A549 (cell line): ENCODE measurements at regions not wholly inside any gene's neighbourhood (a gene's known extent, or its start where the extent isn't known, plus 50 kb on each side); places are given as distances from the start of the nearest gene placed in this dataset.

Experiments
- ATAC-seq, 2 experiments: fragments of 200-7000 bp in 1 of 2; fragments of >200 bp in 1 of 2; cut with Nextera tagmentation in 1 of 2; cut with Tn5 transposase in 1 of 2; 3 replicates each; pipeline versions ENCODE4 v1.8.0 to v1.9.1; 2018 to 2020; ENCODE audit warnings: mild to moderate bottlenecking in 1 of 2, moderate library complexity in 1 of 2
- CTCF ChIA-PET: fragments of 300-600 bp; sonication (Branson Sonifier 250); formaldehyde crosslinking; extraction: SDS; loops from one replicate; lab custom pipeline; 2021; ENCODE audit warnings: antibody characterized with exemption, inconsistent platforms; lab: Yijun Ruan, JAX
- POLR2A ChIA-PET: fragments of 350-600 bp; formaldehyde crosslinking; extraction: SDS; loops from one replicate; lab custom pipeline; 2021; ENCODE audit warnings: antibody characterized with exemption, inconsistent platforms; lab: Yijun Ruan, JAX
- DNase-seq, 2 experiments: peaks; one replicate each; pipeline versions ENCODE4 v3.0.0 to v3.0.0-alpha.2; 2011 to 2016; ENCODE audit warnings: low read depth in 1 of 2, low spot score in 1 of 2
- FAIRE-seq: peaks from 2 replicates; lab custom pipeline; 2011; peaks lifted over from hg19 to GRCh38; lab: Jason Lieb, UNC
- H3K27ac ChIP-seq, 2 experiments: fragments of >200 bp; sonication (Bioruptor Twin); formaldehyde crosslinking; 3 replicates each; pipeline ENCODE4 v1.5.1; 2016 to 2017
- H3K4me1 ChIP-seq: fragments of >200 bp; sonication (Bioruptor Twin); formaldehyde crosslinking; 3 replicates; pipeline ENCODE4 v1.6.1; 2016
- H3K4me2 ChIP-seq: fragments of >200 bp; sonication (Bioruptor Twin); formaldehyde crosslinking; 3 replicates; pipeline ENCODE4 v1.6.1; 2016
- H3K4me3 ChIP-seq: fragments of >200 bp; sonication (Bioruptor Twin); formaldehyde crosslinking; 3 replicates; pipeline ENCODE4 v1.5.1; 2016
- H3K9me3 ChIP-seq: fragments of >200 bp; sonication (Bioruptor Twin); formaldehyde crosslinking; 3 replicates; pipeline ENCODE4 v1.6.1; 2016
- BCL3 ChIP-seq: fragments of >200 bp; sonication (Bioruptor Twin); formaldehyde crosslinking; IDR thresholded peaks from 3 replicates; pipeline ENCODE4 v1.6.1; 2016
- BHLHE40 ChIP-seq: IDR thresholded peaks from 2 replicates; pipeline ENCODE4 v1.6.1; 2012; ENCODE audit warnings: low read depth, low read length, inconsistent platforms
- CBX2 ChIP-seq: fragments of 200-600 bp; sonication (generic); IDR thresholded peaks from 2 replicates; pipeline ENCODE4 v1.6.1; 2016; ENCODE audit warnings: low read depth, mild to moderate bottlenecking, borderline replicate concordance
- CBX8 ChIP-seq: fragments of 200-600 bp; sonication (generic); IDR thresholded peaks from 2 replicates; pipeline ENCODE4 v1.6.1; 2016
- CHD2 ChIP-seq: fragments of 150-350 bp; IDR thresholded peaks from 2 replicates; pipeline ENCODE4 v1.6.1; 2014; ENCODE audit warnings: low read length; ENCODE audit not compliant: partially characterized antibody
- CHD4 ChIP-seq: fragments of 200-600 bp; sonication (generic); IDR thresholded peaks from 2 replicates; pipeline ENCODE4 v1.6.1; 2016; ENCODE audit warnings: antibody characterized with exemption, mild to moderate bottlenecking, borderline replicate concordance
- CTCF ChIP-seq: fragments of >200 bp; sonication (Bioruptor Twin); formaldehyde crosslinking; IDR thresholded peaks from 3 replicates; pipeline ENCODE4 v1.5.1; 2016
- E2F6 ChIP-seq: IDR thresholded peaks from 2 replicates; pipeline ENCODE4 v1.6.1; 2012; ENCODE audit warnings: low read depth, borderline replicate concordance
- EHF ChIP-seq: fragments of 250-450 bp; sonication (Bioruptor Pico); IDR thresholded peaks from 2 replicates; pipeline ENCODE4 v1.5.0; 2020; ENCODE audit warnings: mild to moderate bottlenecking
- EHMT2 ChIP-seq: fragments of 200-600 bp; sonication (generic); IDR thresholded peaks from 2 replicates; pipeline ENCODE4 v1.6.1; 2016; ENCODE audit warnings: antibody characterized with exemption, low read depth, mild to moderate bottlenecking, moderate library complexity
- ELK1 ChIP-seq: fragments of 150-350 bp; IDR thresholded peaks from 2 replicates; pipeline ENCODE4 v1.6.1; 2014; ENCODE audit warnings: low read depth, mild to moderate bottlenecking, low read length
- EP300 ChIP-seq, 2 experiments: fragments of >200 bp; sonication (Bioruptor Twin); formaldehyde crosslinking; IDR thresholded peaks; 2 replicates in 1 of 2; 3 replicates in 1 of 2; pipeline ENCODE4 v1.6.1; 2016 to 2017
- ESRRA ChIP-seq: fragments of 150-350 bp; IDR thresholded peaks from 2 replicates; pipeline ENCODE4 v1.6.1; 2014; ENCODE audit warnings: mild to moderate bottlenecking, low read length, borderline replicate concordance
- FOSL2 ChIP-seq, 2 experiments: fragments of 450-650 bp in 1 of 2; fragments of >200 bp in 1 of 2; sonication (Bioruptor Twin) in 1 of 2; formaldehyde crosslinking; IDR thresholded peaks; 2 replicates each; pipeline versions ENCODE4 v1.5.0 to v1.6.1; 2016 to 2020; ENCODE audit warnings: mild to moderate bottlenecking in 1 of 2, moderate library complexity in 1 of 2
- HMGXB4 ChIP-seq: fragments of 250-450 bp; sonication (Bioruptor Pico); IDR thresholded peaks from 2 replicates; pipeline ENCODE4 v1.5.0; 2021; ENCODE audit warnings: mild to moderate bottlenecking, moderate library complexity, borderline replicate concordance
- HOXB13 ChIP-seq: fragments of 250-450 bp; sonication (Bioruptor Pico); IDR thresholded peaks from 2 replicates; pipeline ENCODE4 v1.5.0; 2020; ENCODE audit warnings: low read depth, mild to moderate bottlenecking, moderate library complexity
- JUN ChIP-seq, 2 experiments: fragments of >200 bp; sonication (Bioruptor Twin); formaldehyde crosslinking; IDR thresholded peaks; 2 replicates in 1 of 2; 3 replicates in 1 of 2; pipeline ENCODE4 v1.6.1; 2016 to 2017
- MAX ChIP-seq: IDR thresholded peaks from 2 replicates; pipeline ENCODE4 v1.6.1; 2012
- MAZ ChIP-seq: fragments of 150-350 bp; IDR thresholded peaks from 2 replicates; pipeline ENCODE4 v1.6.1; 2014; ENCODE audit warnings: antibody characterized with exemption, low read depth, low read length, borderline replicate concordance
- NFE2L2 ChIP-seq: fragments of 150-350 bp; conservative IDR thresholded peaks from 2 replicates; pipeline ENCODE4 v1.6.1; 2014; ENCODE audit warnings: low read length
- POLR2A ChIP-seq: IDR thresholded peaks from 2 replicates; pipeline ENCODE4 v1.6.1; 2012; ENCODE audit warnings: mild to moderate bottlenecking, low read length
- POLR2AphosphoS2 ChIP-seq: conservative IDR thresholded peaks from 2 replicates; pipeline ENCODE4 v1.6.1; 2012; ENCODE audit warnings: low read length, improper control_type of control experiment, inconsistent platforms
- RAD21 ChIP-seq, 2 experiments: fragments of >200 bp in 1 of 2; sonication (Bioruptor Twin) in 1 of 2; formaldehyde crosslinking in 1 of 2; IDR thresholded peaks in 1 of 2; conservative IDR thresholded peaks in 1 of 2; 2 replicates in 1 of 2; 3 replicates in 1 of 2; pipeline ENCODE4 v1.6.1; 2012 to 2018; ENCODE audit warnings: inconsistent platforms in 1 of 2
- RARB ChIP-seq: fragments of 250-450 bp; sonication (Bioruptor Pico); IDR thresholded peaks from 2 replicates; pipeline ENCODE4 v1.8.0; 2021; ENCODE audit warnings: mild to moderate bottlenecking, moderate library complexity
- RCOR1 ChIP-seq: fragments of 150-350 bp; IDR thresholded peaks from 2 replicates; pipeline ENCODE4 v1.6.1; 2014; ENCODE audit warnings: antibody characterized with exemption, low read length, low read depth
- SMC3 ChIP-seq: fragments of >200 bp; sonication (Bioruptor Twin); formaldehyde crosslinking; IDR thresholded peaks from 3 replicates; pipeline ENCODE4 v1.6.1; 2018; ENCODE audit warnings: inconsistent platforms
- SREBF2 ChIP-seq: fragments of 450-650 bp; IDR thresholded peaks from 2 replicates; pipeline ENCODE4 v1.6.1; 2014; ENCODE audit warnings: mild to moderate bottlenecking, moderate library complexity
- USF2 ChIP-seq: fragments of 450-650 bp; IDR thresholded peaks from 2 replicates; pipeline ENCODE4 v1.6.1; 2014; ENCODE audit warnings: antibody characterized with exemption
- WGBS: methylation state at CpG from one replicate; pipeline ENCODE4 v1.1.6; 2017; ENCODE audit errors: missing lambda C conversion rate; 5-methylcytosine and 5-hydroxymethylcytosine counted together

- H3K4me1 ChIP-seq = peaks cover 44% of the 10 kb centered on the region
- H3K4me2 ChIP-seq = no peak overlapping the region
- peak; percentile 28 for FAIRE-seq
- no peak for ATAC-seq
- CTCF ChIA-PET = interaction anchor here (0.9 to 1.1 kb wide), 2 partner anchors 8 to 164 kb away, joined by 3 to 4 read pairs; no protein-coding TSS in a partner anchor
- WGBS = 95% methylated on average over 6 of the region's 6 CpGs
- H3K9me3 ChIP-seq = peaks cover 12% of the 10 kb centered on the region; the same call in 2 of the 3 replicates
- peak overlapping the region; percentile 79 to 90; a peak in 5 of 6 replicates for H3K27ac ChIP-seq
- POLR2A ChIA-PET = no interaction called here
- no peak for DNase-seq
- TF ChIP-seq MAZ (no peak), ESRRA (no peak), ELK1 (no peak), HMGXB4 (CRISPR knock-in tag) (no peak), RARB (no peak), RCOR1 (no peak), BHLHE40 (no peak), EHF (CRISPR knock-in tag) (no peak), CHD2 (no peak), SMC3 (no peak), FOSL2 (IDR thresholded peaks at IDR 0.05) (no peak), FOSL2 (CRISPR knock-in tag; IDR thresholded peaks at IDR 0.05) (no peak), EP300 (IDR thresholded peaks at IDR 0.05) (no peak), BCL3 (no peak), NFE2L2 (no peak), POLR2A (no peak), E2F6 (no peak), MAX (no peak), CHD4 (no peak), RAD21 (conservative IDR thresholded peaks at IDR 0.05 in 1 of 2, IDR thresholded peaks at IDR 0.05 in 1 of 2) (no peak), HOXB13 (CRISPR knock-in tag) (no peak)
- no peak overlapping the region for H3K4me3 ChIP-seq
Measured at GRCh38 chr20:22423190-22423832, 161.1 kb downstream of the FOXA2 start.

GRCh38 chr20:22420116-22420598, 164.2 kb downstream of the FOXA2 start:
- Histone ChIP-seq H3K27ac (peak overlapping the region; percentile 8 to 62; a peak in 4 of 6 replicates), H3K4me1 (peaks cover 20% of the 10 kb centered on the region), H3K9me3 (peaks cover 3% of the 10 kb centered on the region; the same call in 2 of the 3 replicates), H3K4me2 (no peak overlapping the region), H3K4me3 (no peak overlapping the region)
- ChIA-PET POLR2A (no interaction called here), CTCF (interaction anchor here (1.3 to 2.9 kb wide), 4 partner anchors 12 to 166 kb away, joined by 4 to 9 read pairs (median 6); no protein-coding TSS in a partner anchor)
- no peak for DNase-seq
- WGBS = 93% methylated on average over 3 of the region's 3 CpGs
- peak; percentile 23 for FAIRE-seq
- no peak for ATAC-seq
- TF ChIP-seq CBX2 = no peak
- TF ChIP-seq SMC3 = no peak
- TF ChIP-seq EP300 (IDR thresholded peaks at IDR 0.05) = no peak
- TF ChIP-seq CTCF = no peak
- no peak for TF ChIP-seq SREBF2
- no peak for TF ChIP-seq USF2
- no peak for TF ChIP-seq ESRRA
- TF ChIP-seq POLR2AphosphoS2 = no peak
- no peak for TF ChIP-seq JUN (IDR thresholded peaks at IDR 0.05)
- no peak for TF ChIP-seq EHMT2
- no peak for TF ChIP-seq NFE2L2
- no peak for TF ChIP-seq CBX8
